HT1080 (cell line): ENCODE measurements at regions not wholly inside any gene's neighbourhood (a gene's known extent, or its start where the extent isn't known, plus 50 kb on each side); places are given as distances from the start of the nearest gene placed in this dataset.

Experiments
- DNase-seq: peaks from one replicate; pipeline ENCODE4 v3.0.0-alpha.2; 2015; ENCODE audit warnings: low read depth

DNA sequence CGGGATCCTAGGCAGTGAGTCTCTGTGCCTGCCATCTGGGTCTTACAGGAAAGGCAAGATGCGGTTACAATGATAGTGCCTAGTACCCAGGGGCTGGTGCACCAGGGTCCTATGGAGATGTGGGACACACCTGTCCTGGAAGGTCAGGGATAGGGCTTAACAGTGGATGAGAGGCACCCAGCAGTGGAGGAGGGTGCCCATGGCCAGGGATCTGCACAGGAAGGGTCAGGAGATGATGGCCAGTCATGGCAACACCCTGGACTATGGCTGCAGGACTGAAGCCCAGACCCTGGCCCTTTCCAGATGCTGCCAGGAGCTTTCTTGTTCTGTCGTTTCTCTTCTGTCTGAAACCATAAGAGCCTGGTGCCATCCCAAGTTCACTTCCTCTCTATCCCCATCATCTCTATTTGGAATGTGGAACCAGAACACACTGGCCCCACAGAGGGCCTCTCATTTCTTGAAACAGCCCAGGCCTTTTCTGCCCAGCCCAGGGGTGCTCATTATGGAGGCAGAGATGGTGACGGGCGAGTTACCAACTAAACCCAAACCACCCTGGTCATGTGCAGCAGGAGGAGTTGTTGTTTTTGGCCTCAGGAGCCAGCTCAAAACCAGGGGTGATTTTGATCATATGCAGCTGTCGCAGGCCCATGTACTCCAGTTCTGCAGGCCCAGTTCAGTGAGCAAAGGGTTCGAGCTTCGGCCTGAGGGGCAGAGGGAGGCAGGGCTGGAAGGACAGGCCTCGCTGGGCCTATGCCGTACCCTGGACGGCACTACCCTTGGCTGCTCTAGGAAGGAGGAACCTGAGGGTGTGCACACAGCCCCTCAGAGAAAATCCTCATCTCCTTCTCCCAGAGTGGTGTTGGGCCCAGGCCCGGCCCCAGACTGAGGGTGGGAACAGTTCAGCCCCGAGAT lies 52.6 kb upstream of the GDF10 start:
- DNase-seq, result no peak

DNA sequence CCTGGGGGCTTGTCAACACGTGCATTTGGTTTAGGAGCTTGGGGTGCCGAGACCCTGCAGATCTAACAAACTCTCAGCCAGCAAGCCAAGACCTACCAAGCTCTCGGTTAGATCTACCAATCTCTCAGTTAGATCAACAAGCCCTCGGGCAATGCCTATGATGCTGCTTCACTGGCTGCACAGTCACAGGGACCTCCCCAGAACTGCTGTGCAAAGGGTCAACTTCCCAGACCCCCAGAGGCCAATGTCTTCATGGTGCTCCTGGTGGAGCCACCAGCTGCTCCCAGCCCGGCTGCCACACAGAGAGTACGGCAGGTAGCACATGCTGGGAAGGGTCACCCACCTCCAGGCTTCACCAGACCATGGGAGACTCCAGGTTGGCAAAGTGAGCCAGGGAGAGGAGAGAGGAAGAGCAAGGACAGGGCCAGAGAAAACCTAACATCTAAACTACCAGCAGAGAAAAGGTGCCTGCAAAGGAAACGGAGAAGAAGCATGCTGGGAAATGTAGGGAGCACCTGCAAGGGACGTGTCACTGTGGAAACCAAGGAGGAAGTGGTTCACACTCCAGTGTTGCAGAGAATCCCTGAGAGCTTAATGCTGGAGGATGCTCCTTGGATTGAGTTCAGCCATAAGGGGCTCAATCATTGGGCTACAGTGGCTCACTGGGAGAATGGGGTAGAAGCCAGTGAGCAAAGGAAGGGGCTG lies 51.5 kb upstream of the GDF10 start:
- DNase-seq, result no peak

DNA sequence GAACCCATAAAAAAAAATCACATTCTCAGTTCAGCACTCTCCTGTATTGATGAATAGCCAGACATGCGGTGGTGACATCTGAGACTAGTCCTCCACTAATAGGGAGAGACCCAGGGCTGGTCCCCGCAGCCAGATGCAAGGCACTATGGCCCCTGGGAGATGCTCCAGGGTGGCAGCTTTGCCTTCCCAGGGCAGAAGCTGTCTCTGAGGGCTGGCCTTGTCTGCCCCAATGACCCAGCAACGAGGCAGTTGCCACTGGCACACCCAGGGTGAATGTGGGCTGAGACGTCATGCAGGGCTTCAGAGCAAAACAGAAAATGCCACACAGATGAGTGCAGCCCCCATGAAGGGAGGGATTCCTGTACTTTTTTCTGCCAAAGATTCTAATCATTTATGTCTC lies 50.1 kb upstream of the GDF10 start:
- no peak for DNase-seq
